ENCODE measurements at regions not wholly inside any gene's neighbourhood (a gene's known extent, or its start where the extent isn't known, plus 50 kb on each side); places are given as distances from the start of the nearest gene placed in this dataset.

DNA sequence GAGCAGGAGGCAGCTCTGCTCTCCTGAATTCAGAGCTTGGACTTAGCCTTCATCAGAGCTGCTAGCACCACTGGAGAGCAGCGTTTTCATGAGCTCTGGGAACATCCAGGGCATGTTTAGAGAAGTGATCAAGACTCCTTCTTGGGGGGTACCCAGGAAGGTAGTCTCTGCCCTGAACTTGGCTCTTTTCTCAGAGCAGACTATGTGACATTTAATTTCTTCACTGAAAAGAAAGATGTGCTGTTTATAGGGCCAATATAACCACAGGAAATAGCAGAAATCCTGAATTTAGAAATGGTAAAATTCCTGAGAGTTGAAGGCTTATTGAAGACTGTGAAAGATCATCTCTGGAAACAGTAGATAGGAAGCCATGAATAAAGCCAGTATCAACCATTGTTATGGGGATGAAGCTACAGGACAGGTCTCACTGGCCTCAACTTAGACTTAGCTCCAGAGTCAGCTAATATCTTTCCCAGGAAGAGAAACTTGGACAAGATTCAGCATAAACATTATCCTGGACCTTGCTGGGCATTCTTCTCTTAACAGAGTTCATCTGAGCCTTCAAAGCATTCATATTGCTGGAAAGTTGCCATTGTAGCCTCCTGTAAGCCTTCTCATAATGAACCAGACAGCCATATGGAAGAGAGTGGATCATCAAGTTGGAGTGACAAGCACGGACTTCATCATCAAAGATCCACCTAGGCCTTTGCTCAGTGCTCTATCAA, 386.6 kb upstream of the THBS1 start:
- no peak for FAIRE-seq

DNA sequence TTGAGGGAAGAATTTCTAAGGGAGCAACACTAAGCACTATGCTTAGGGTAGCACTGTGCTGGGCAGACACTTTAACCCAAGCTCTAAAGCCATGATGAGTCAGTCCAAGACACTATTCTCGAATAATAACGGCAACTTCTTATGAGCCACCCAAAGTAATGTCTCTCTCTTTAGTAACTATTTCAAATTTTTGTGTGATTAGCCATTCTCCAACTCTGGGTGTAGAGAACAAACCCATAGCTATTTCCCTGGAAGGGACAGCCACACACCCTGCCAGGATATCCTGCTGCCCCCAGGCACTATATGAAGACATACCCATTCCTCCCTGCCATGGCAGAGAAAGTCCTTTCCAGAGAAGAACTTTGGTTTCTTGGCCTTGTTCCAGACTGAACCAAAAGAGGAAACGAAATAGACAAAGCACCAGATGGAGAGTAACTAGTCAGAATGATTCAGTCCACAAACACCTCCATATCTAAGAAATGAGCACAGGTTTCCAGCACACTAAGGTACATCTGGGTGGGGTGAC, 384.9 kb upstream of the THBS1 start:
- FAIRE-seq: no peak

DNA sequence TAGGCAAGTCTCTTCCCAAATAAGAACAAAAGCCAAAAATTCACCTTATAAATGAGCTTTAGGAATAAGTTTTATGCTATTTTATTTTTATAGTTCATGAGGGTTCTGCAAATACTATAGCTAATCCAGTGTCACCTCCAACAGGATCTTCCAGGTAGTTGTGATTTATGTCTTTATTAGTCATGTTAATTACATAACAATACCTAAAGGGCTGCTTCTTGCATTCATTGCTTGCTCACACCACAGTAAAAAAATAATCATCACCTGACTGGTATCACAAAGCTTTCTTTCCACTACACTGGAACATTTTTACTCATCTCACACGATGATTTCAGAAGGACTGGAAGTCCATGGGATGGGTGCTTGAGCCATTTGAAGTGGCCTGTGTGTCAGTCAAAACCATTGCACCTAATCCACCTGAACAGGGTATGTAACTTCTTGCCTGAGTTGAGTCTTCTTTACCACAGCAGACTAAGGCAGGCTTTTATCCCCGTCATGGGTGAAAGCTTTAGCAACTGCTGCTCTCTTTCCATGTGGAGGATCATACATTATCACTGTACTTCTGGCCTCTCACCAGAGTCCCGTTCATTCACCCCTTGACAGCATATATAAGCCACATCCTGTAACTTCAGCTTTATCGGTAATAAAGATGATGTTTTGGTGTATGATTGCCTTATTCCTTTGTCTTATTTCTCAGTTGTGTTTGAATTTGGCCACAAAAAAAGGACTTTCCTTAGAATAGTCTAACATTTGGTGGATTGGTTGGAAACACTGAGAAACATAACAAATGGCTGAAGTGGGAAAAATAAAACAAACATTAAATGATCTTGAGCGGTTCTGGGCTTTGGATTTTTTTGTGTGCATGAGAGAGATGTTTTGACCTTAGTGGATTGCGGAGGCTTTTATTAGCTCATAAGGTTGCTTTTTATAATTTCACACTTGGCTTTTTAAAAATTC, 382.6 kb upstream of the THBS1 start:
- FAIRE-seq: no peak

DNA sequence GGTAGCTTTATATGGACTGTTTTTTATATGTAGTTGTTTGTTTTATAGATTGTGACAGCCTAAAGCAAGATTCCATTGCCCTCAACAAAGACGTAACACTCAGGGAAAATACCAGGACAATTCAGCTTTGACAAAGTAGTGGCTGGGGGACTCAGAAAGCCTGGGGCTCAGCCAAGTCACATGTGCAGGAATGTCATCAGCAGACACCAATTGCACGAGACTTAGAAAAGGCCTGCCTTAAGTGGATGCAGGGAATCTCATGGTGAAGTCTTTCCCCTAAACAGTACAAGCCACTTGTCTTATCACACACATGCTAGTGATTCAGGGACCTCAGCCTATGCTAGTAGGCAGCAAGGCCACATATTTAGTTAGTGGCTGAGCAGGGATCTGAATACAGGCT, 381.8 kb upstream of the THBS1 start:
- FAIRE-seq: no peak

DNA sequence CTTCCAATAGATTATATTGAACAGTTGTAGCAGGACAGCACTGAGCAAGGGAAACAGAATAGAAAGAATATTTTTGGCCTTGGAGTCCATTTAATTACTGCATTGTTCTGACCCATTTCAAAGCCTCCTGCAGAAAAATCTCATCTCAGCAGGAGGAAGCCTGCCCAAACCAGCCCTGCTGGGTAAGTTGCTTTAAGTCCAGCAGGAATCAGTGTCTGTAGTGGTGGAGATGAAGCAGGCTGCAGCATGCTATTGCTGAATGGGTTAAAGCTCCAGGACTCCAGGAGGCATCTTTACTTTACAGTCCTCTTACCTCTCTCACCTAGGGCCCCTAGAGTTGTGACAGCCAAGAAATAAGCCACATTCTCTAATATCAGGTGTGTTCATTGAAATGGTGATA, 380.3 kb upstream of the THBS1 start:
- no peak for FAIRE-seq

DNA sequence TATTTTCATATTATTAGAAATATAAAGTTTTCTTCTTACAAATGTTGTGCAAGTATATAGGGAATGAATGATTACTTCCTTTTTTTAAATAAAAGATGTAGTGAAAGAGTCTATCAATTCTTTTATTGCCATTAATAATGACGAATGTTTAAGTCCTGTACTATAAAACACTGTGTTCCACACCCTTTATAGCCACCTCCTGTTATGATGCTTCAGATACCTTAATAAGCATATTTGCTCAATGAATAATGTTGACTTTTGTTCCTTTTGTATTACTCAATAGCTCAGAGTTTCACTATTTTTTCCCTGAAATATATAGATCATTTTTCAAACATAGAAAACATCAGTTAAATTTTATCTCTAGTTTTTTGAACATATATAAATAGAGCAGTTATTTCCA, 378.2 kb upstream of the THBS1 start:
- FAIRE-seq: no peak

DNA sequence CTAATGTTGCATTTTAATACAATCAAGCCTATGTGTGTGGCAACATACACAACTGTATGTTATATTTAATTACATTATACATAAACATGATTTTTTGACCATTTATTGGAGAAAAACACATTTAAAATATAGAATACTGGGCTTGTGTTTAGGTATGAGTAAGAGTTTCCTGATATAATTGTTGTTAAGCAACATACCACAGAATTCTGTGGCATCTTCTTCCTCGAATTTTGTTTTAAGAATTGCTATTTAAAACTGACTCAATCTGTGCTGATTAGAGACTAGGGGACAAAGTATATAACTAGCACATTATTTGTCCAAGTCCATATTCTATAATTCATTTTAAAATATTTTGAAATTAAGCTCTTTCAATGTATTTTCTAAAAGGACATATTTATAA, 376.8 kb upstream of the THBS1 start:
- no peak for FAIRE-seq

DNA sequence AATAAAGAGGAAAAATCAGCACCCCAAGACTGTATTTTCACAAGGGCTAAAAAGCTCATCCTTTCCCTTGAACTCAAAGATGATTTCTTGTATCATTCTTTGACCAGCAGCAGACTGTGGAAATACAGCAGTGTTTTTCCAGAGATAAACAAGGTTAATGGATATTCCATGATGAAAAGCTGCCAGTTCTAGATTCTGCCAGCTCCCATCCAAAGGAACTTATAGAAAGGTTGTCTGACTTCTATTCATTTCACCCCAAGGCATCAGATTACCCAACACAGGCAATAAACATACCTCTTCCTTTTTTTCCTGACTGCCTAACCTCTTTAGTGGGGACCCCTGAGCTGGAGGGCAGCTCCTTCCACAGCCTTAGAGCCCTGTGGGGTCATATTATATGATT, 375.8 kb upstream of the THBS1 start:
- FAIRE-seq: no peak

DNA sequence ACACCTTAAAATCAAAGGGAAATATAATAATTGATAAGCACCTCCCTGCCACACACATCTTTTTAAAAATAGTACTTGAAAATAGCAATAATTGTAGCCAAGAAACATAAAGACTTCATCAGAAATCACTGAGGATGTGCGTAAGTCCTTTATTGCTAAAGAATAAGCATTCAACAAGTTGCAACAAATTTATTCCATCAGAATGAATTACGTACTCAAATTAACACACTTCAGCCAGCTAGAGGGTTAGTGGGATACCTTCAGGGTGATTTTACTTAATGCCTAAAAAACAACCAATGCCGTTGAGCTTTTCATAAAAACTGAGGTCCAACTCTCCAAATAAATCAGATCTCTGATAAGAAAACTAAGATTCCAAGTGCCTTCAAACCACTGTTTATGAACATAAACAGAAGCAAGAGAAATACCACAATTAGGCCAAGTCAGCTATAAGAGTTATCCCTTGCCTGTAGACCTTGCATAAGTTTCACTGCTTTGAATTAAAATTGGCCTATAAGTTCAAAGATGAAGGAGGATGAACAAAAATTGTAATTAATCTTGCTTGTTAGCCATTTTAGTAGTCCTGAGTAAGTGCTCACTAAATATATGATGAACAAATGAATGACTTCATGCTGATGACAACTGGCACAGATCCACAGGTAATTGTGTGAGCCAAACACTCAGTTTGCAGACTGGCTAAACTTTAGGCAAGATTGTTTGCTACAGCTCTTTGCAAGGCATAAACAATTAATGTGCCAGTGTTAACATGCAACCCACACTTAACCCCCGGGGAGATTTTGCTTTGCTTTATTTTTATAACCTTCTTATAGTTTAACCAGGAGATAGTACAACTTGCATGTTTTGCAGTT, 375.1 kb upstream of the THBS1 start:
- no peak for FAIRE-seq

DNA sequence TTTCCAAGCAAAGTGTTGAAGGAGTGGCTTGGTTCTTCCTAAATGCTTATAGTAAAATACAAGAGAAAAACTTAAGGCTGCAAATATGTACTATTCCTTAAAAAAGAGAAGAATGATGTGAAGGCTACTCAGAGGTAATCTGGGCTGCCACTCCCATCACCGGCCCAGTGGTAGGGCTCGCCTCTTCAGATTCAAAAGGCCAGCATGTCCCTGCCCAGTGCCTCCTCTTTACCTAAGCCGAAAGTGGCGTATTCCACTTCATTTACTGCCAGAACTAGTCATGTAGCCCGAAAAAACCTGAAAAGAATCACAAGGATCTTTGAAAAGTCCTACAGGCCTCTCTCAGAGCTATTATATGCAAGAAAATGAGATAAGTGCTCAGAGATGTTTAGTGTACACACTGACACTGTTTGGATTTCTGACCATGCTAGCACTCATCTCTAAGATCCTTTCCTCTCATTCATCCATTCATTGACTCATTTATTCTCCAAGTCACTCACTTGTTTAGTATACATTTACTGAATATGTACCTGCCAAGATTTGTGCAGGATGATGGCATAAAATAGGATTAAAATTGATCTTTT, 373.3 kb upstream of the THBS1 start:
- FAIRE-seq: no peak

DNA sequence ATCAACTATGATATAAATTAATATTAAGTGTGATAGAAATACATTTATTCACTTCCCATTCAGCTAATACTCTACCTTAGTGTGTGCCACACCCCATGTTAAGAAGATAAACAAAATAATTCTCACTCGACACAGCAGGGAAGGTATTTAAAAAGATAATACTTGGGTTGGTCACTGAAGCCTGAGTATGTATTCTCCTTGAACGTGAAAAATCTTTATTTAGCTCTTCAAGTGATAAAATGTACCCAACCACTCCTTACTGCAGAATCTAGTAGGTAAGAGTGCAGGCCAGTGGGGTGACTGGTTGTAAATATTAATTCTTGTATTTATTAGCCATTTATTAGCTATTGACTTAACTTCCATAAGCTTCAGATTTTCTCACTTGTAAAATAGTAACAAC, 372.7 kb upstream of the THBS1 start:
- no peak for FAIRE-seq

DNA sequence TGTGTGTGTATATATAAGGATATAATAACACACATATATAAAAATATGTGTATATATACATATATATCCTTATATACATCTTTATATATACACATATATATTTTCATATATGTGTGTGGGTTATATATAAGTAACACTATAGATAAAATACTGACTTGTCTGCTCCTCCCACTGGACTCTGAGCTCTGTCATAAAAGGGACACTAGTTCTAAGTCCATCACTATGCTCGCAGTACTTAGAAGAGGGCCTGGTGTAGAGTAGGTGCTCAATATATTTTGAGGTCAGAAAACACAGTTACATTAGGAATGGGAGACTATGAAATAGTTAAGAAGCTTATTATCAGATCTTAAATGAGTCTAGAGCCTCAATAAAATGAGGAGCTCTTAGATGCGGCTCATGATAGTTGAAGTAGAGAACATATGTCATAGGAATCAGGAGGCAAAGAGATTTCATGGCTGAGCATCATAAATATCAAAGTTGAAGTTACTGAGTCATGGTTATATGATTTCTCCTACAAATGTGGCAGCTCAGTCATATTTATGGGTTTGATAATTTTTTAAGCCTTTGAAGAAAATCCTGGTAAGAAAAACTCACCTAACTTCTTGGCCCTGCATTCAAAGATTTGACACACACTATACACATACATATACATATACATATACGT, 371.2 kb upstream of the THBS1 start:
- no peak for FAIRE-seq

DNA sequence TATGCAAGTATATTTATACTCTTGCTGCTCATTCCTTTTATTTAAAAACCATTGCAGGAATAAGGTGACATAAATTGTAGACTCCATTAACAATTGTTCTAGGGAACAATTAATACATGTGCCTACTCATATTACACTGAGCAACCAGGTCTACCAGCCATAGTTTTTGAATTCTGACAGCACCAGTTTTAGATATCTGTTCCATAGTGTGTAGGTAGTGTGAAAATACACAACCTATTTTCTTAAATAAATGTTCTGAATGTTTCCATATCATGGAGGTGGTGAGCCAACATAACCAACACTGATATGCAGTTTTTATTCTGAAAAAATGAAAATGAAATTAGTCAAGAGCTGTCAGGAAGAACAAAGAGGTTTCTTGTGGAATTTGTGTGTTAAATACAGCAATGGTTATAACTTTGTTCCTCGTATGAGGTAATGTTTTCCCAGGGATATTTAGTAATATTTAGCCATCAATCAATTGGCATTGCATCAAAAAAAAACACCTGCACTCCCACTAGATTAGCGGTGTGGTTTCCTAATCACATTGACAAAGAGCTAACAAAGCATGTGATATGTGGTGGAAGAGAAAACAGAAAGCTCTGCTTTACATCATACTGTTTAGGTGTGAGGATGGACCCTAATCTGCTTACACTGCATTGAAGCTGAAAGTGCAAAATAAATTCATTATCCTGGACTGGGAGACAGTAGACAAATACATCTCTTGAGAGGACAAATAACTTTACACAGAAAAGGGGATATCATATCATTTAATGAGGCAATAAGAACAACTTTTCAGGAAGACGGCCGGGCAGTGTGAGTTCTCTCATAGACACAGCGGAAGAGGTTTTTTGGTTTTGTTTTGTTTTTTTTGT, 369.5 kb upstream of the THBS1 start:
- FAIRE-seq: no peak

DNA sequence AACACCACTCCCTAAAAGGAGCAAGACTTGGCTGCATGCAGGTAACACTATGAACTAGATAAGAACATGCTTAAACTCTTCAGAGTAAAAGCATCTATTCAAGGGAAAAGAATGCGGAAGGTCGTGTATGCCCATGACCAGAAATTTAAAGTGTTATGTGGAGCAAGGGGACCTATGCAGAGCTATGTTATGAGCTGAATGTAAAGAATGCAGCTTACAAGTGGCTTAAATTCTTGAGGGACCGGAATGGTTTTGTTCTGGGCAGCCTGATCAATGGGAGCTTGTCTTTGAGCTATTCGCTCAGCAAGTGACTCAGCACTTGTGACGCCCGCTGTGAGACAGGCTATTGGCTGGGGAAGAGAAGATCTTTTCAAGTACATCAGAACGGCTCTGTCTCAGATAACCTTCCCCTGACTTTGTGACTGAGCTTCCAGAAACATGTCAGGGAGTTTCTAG, 367.5 kb upstream of the THBS1 start:
- no peak for FAIRE-seq

DNA sequence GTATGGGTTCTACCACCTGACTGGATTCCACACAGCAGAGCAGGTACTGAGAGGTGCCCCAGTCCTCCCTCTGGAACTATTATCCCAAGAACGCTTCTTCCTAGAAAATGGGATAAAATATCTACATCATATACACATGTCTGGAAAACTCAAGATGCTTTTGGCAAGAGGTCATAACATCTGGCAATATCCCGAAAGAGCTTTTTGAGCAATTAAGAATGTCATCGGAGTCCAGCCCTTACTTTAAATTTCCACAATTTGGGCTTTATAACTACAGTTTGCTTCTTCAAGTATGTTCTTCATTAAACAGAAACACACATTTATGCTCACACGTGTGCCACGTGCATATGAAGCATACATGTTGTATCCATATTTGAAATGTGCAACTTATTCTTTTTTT, 365.9 kb upstream of the THBS1 start:
- FAIRE-seq: no peak

DNA sequence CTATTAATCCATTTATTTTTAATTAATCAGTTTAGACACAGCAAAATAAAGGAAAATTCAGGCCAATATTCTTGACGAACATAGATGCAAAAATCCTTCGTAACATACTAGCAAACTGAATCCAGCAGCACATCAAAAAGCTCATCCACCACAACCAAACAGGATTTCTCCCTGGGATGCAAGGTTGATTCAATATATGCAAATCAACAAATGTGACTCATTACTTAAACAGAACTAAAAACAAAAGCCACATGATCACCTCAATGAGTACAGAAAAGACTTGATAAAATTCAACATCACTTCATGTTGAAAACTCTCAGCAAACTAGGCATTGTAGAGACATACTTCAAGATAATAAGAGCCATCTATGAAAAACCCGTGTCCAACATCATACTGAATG, 364.1 kb upstream of the THBS1 start:
- no peak for FAIRE-seq

DNA sequence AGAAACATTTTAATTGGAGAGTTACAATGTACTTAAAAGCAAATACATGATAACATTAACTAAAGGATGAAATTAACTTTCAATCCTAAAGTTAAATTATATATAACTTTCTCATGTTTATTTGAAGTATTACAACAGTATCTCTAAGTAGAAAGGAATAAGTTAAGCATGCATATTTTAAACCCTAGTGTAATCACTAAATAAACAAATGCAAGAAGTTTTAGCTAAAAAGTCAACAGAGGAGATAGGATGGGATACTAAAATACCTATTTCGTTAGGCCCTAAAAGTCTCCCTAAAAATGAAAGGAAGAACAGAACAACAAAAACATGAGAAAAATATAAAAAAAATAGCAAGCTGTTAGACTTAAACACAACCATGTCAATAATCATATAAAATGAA, 361.3 kb upstream of the THBS1 start:
- FAIRE-seq: peak; percentile 40

DNA sequence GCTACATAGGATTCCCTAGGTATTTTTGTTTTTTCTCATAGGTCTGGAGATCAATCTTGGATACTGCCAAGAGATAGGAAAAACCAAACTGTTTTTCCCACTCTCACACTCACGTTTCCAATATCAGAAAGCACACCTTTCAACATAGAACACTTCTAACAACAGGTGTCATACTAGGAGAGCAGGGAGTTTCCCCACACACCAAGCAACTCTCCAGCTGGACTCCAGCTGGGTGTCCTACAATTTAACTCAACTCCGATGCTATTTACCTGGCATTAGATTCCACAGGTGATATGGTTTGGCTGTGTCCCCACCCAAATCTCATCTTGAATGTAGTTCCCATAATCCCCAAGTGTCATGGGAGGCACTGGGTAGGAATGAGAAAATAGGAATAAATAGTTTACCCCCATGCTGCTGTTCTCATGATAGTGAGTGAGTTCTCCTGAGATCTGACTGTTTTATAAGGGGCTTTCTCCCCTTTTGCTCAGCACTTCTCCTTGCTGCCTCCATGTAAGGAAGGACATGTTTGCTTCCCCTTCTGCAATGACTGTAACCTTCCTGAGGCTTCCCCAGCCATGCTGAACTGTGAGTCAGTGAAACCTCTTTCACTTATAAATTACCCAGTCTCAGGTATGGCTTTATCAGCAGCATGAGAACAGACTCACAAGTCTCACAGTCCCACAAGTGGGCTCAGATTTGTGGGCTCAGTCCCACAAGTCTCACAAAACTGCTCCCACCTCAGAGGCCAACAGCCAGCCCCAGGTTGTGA, 354.5 kb upstream of the THBS1 start:
- no peak for FAIRE-seq

DNA sequence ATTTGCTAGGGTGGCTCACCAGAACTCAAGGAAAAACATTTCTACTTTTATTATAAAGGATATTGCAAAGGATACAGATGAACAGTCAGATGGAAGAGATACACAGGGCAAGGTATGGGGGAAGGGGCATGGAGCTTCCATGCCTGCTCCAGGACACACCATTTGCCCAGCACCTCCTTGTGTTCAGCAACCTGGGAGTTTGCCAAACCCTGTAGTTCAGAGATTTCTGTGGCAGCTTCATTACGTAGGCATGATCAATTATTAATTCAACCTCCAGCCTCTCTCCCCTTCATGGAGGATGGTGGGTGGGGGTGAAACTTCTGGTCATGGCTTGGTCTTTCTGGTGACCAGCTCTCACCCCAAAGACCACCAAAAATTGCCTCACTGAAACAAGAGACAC, 353.9 kb upstream of the THBS1 start:
- no peak for FAIRE-seq

DNA sequence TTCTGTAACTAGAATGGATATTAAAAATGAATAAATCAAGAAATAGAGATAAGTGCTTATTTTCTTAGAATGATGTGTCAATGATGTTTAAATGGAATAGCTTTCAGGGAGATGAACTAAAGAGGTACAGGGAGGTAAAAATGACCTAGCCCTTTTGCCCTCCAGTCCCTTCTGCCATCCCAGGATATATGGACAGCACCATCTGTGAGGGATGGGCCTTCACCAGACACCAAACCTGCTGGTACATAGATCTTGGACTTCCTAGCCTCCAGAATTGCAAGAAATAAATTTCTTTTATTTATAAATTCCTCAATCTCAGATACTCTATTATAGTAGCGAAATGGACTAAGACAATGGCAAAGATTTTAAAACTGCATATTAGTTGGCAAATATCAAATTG, 352.0 kb upstream of the THBS1 start:
- FAIRE-seq: no peak
